ENCODE measurements at regions not wholly inside any gene's neighbourhood (a gene's known extent, or its start where the extent isn't known, plus 50 kb on each side); places are given as distances from the start of the nearest gene placed in this dataset.
"Not testable (repeated sequence)": the region's sequence is repeated elsewhere in the genome, so short reads cannot be mapped to it uniquely, and the experiment has no call there.

DNA sequence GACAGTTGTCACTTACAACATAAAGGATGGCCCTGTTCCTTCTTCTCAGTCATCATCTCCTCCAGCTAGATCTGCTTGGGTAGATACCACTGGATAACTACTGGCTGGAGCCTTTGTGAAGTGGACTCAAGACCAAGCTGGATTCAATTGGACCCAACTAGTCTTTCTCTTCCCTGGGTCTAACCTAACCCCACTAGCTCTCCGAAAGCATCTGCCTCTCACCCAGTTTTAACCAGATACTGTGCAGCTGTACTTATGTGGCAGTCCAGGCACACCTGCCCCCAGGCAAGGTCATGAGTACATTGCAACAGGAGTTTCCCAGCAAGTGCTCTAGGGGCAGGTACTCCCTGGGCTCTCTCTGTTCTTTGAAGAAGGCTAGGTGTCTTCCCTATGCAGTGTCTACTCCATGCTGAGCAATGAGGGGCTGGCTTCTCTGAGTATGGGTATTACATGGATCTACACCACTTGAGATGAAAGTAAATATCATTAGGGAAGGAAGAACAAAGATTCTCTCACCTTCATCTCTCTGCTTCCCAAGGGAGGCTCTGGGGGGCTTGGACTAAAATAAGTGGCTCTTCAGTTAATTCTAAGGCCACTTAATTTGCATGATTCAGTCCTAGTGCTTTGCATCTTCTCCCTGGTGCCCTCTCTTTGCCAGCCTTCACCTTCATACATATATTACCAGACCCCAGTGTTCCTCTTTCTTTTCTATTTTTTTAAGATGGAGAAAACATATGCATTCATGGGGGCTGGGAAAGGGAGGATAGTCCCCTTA is 236.1 kb downstream of the NXPE2 start:
- intact Hi-C loops (cut with DNase I): no loop called here

DNA sequence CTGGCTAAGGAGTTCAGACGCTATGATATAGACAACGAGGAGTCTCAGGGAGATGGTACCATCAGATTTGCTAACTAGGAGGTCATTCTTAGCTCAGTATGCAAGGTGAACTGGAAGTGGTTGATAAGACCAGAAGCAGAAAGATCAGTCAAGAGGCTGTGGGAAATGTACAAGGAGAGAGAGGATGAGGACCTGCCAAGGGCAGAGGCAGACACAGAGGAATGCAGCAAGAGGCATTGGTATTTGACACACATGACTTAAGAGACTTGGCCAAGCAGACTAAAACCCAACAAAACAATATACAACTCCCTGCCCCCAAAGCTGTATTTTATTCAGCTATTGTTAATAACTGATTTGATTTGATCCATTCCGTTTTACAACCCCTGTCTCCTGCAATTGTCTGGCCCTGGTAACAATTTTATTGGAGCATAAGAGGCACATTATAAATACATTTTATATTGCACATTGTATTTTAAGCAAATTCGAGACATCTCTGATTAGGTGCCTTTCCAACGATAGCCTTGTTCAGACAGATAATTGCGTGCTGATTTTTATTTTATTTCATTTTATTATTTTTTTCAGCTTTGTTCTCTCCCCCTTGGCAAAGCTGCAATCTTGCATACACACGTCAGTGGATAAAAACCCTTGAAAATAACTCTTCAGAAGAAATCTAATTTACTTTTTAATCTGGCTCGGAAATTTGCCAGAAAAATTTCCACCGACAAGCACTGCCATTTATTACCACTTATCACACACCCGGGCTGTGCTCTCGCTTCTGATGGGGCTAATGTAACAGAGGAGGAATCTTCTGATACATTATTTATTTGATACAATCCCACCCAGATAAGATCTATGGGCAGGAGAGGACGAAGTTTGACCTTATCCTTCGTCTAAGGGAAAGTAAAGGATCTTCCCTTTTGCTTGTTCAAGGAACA is 237.8 kb downstream of the NXPE2 start:
- intact Hi-C loops (cut with DNase I): no loop called here
- DNase-seq (no peak), ATAC-seq (ENCODE audit: poor library complexity) (peak; percentile 52)

More for the DNA sequence above, 236.1 kb downstream of the NXPE2 start:
- DNase-seq (no peak), ATAC-seq (ENCODE audit: poor library complexity) (no peak)

DNA sequence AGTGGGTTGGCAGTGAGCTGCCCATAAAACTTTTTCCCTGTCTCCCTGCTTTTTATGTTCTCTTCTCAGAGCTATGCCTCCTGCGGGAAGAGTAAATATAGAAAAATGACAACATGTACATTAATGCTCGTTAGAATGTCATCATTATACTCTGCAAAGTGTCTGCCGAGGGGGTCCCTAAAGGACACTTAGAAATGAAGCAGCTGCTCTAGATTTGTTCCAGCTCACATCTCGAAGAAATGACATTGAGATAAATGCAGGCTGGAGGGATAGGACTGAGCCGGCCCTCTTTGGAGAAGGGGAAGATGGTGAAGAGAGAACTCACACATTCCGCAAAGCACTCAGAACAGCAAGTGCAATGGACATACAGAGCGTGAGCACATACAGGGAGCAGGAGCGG is 240.0 kb downstream of the NXPE2 start:
- intact Hi-C loops (cut with DNase I): no loop called here
- DNase-seq (no peak), ATAC-seq (ENCODE audit: poor library complexity) (no peak)

DNA sequence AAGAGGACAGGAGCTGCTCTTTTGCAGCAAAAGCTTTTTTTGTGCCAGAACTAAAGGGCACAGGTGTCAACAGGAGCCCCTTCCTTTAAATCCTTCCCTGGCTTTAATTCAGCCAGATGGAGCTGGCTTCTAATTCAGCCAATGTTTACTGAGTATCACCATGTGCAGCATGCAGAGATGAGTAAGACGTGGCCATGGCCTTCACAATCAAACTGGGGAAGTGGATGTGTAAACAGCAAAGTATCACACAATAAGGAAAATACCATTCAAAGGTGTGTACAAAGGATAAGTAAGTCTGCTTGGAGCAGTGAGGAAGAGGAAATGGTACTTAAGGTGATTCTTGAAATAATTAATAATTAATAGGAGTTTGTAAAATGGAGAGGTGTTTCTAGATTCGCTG is 243.4 kb downstream of the NXPE2 start:
- DNase-seq (no peak), ATAC-seq (ENCODE audit: poor library complexity) (no peak)
- intact Hi-C loops (cut with DNase I): no loop called here

DNA sequence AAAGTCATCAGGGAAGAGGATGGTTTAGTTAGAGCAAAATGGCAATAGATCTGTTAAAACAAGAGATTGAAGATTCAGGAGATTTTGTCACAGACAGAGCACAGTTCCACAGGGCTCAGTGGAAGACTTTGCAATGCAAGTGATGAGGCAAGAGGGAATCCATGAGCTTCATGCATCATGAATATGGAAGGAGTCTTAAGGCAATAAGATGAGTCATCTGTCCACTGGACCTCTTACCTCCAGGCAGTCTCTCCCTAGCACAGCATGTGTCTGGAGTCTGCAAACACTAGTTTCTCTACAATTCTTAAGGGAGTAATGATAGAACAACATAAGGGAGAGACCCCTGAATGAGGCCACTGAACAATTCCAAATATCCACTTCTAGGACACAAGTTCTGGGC is 245.7 kb downstream of the NXPE2 start:
- ATAC-seq (ENCODE audit: poor library complexity) (no peak), DNase-seq (no peak)
- intact Hi-C loops (cut with DNase I): no loop called here

DNA sequence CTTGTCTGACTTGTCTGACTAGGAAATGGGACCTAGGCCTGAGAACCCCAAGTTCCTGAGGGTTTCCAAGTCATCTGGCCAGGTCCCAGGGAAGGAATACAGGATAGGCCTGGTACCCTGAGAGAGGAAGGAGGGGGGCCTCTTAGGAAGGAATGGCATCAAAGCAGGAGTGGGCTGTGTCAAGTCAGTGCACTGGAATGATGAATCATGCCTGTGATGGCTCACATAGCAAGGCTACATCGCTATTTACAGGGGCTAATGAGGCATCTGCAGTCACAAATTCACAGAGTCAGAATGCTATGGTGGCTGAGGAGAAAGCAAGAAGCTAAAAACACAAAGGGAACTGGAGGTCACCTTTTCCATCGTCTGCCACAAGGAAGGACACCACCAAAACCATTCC is 247.3 kb downstream of the NXPE2 start:
- DNase-seq: no peak
- intact Hi-C loops (cut with DNase I): no loop called here
- no peak for ATAC-seq (ENCODE audit: poor library complexity)

DNA sequence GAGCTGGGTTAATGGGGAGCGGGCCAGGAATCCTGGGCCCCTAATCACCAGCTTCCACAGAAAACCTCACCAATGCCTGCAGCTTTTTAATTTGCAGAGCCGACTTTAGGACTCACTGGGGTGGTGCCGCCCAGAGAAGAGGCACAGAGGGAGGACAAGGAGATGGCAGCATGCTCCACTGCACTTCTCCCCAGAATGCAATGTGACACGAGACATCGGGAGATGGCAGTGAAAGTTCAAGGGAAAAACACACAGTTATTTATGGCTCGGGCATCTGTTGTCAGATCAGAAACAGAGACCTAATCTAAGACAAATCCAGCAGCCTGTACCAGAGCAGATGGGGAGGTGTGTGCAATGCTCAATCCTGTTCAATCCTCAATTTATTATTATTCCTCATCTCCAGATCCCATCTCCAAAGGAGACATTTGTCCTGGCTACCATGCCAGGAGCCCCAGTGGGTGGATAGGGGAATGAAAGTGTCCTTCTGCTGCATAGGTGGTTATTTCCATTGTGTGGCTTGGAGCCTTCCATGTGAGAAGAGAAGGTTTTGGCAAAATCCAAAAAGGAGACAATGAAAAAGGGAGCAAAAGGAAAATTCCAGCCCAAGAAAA is 250.0 kb downstream of the NXPE2 start:
- no peak for ATAC-seq (ENCODE audit: poor library complexity)
- intact Hi-C loops (cut with DNase I): no loop called here
- DNase-seq: no peak

DNA sequence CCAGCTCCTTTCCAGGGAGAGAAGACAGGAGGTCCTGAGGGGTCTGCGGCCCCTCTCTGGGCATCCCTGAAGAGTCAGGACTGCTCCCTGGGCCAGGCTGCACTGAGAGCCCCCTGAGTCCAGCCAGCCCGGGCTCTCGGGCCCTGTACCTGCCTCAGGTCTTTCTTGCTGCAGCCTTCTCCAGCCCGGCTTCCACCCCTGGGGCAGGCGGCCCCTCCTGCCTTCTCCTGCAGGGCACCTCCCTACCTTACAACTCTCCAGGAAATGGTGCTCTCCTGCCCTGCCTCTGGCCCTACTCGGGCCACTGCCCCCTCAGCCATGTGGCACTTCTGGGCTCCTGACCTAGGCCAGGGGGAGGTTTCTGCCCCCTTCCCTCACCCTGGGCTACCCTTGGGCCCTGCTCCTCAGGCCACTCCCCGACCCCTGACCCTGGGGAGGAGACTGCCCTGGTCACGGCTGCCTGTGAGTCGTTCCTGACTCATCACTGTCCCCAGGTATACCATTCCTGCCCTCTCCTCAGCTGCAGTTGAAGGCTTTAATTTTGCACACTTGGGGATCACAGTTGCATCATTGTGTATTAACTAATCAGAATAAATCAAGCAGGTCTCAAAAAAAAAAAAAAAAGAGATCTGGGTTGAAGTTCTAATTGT is 251.1 kb downstream of the NXPE2 start:
- ATAC-seq (ENCODE audit: poor library complexity) (no peak), DNase-seq (no peak)
- intact Hi-C loops (cut with DNase I): no loop called here

DNA sequence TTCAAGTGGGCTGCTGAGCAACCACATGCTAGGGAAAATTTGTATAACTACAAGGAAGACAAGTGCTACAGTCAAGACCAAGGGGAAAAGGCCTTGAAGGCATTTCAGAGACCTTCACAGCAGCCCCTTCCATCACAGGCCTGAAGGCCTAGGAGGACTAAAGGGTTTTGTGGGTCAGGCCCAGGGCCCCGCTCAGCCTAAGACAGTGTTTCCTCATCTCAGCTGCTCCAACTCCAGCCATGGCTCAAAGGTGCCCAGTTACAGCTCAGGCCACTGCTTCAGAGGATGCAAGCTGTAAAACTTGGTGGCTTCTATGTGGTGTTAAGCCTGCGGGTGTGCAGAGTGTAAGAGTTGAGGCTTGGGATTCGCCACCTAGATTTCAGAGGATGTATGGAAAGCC is 260.5 kb downstream of the NXPE2 start:
- ATAC-seq (ENCODE audit: poor library complexity): no peak
- intact Hi-C loops (cut with DNase I): no loop called here
- no peak for DNase-seq

DNA sequence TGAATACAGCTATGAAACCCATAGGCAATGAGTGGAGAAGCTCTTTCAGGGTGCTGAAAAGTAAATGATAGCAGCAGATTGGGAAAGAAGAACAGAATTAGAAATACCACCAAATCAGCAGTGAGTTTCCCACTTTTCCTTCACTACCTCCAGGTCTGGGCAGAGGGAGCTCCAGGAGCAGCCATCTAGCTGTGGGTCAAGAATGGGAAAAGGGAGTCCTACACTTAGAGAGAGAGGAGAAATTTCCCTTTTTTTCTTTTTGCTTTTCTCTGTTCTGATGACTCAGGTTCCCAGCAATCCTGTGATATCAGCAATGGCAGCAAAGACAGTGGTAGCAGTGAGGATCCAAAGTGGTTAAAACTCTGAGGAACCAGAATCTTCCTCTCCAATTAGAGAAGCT is 263.9 kb downstream of the NXPE2 start:
- ATAC-seq (ENCODE audit: poor library complexity) (no peak), DNase-seq (no peak)
- intact Hi-C loops (cut with DNase I): loop anchor here (10.0 kb wide), 1 partner anchor 167 kb away; no protein-coding TSS in a partner anchor

DNA sequence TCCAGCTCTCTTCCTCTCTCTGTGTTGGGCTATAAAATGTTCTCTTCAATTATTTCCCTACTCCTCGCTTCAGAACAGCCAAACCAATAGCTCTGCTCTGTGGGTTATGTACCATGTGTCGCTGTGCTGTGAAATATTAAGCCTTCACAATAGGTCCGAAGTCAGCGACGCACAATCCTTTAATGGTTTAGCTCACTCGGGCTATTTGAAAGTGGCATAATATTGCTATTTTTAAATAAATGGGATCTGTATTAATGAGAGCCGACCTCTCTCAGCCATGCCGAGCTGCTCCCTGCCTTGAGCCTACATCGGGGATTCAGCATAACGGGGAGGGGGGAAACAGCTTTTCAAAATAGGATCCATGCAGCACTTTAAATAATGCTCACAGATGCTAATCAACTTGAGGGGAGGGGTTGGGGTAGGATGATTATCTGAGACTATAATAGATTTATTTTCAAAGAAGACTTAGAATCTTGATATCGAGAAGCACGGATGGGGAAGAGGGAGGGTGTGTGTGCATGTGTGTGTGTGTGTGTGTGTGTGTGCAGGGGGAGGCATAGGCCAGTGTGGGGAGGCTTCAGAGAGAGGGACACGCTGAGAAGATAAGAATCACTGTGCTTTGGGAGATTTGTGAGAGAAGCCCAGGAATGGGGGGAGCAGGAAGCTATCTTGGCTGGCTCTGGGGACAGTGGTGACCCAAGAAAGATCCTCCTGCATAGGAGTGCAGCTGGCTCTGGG is 271.5 kb downstream of the NXPE2 start:
- intact Hi-C loops (cut with DNase I): loop anchor here (10.0 kb wide), 1 partner anchor 175 kb away; no protein-coding TSS in a partner anchor
- ATAC-seq (ENCODE audit: poor library complexity) (no peak), DNase-seq (no peak)

DNA sequence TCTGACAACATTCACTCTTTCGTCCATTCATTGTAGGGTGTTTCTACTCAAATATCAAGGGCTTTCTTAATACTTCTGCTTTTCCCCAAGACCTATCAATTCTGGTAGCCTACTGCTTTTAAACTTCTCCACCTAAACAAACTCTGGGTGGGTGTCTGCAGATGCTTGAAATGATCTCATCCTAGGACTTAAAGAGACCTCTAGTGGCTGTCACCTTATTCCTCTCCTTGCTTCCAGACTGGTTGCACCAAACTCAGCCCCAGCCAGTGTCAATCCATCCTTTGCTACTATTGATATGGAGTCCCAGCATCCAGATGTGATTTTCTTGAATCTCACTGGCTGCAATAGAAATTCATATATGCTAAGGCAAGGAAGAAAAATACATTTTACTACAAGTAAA is 274.7 kb downstream of the NXPE2 start:
- intact Hi-C loops (cut with DNase I): no loop called here
- no peak for DNase-seq
- peak; percentile 56 for ATAC-seq (ENCODE audit: poor library complexity)

DNA sequence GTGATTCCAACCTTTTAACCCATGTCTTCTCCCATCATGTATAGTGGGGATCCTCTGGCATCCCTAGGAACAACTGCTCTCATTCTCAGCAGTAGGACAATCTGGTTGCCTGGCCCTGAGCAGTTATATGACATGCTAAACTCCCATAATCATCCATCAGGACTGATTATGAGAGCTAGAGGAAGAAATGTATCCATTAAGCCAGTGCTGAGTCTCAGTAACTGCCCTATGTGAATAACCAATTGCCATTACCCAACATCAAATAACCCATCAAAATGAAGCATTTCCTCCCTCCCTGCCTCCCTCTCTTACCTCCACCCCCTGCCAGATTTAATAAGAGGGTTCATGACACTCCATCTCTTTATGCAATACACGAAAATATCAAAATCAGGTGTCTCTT is 277.6 kb downstream of the NXPE2 start:
- ATAC-seq (ENCODE audit: poor library complexity): no peak
- DNase-seq: no peak
- intact Hi-C loops (cut with DNase I): no loop called here

DNA sequence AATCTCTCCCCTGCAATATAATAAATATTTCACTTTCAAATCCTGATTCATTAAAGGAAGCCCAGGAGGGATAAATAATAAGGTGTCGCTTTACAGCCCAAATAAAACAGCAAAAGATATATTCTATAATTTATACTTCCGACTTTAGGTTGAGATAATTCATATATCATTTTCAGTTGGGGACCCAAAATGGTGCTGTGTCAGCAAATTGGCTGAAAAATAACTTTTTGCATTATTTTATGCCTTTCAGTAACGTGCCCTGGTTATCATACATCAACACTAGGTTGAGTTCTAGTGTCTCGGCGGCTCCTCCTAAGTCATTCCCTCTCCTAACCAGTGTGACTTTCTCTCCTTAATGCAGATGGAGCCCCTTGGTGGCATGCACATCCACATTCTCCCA is 278.2 kb downstream of the NXPE2 start:
- intact Hi-C loops (cut with DNase I): no loop called here
- ATAC-seq (ENCODE audit: poor library complexity) (no peak), DNase-seq (no peak)

DNA sequence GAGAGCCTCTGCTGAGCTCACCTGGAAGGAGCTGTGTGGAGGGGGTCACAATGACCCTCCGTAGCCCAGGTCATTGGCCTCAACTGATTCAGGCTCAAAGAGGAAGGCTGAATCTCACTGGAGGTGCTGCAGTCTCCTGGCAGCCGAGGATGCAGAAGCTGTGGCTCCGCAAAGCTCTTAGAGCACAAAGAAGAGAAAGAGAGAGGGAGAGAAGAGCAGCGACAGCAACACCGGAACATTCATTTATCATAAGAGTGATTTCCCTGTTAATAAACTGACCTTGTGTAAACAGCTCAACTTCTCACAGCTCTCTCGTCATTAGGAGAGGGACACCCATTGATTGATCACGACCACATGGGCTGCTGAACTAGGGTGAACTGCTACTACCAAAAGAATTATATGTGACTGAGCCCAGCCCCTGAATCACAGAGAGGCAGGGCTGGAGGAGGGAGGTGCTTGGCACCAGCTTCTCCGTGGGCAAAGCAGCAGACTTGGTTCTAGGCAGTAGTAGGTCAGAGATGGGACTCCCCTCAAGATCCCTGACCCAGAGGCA is 281.7 kb downstream of the NXPE2 start:
- ATAC-seq (ENCODE audit: poor library complexity) (no peak), DNase-seq (no peak)
- intact Hi-C loops (cut with DNase I): no loop called here

DNA sequence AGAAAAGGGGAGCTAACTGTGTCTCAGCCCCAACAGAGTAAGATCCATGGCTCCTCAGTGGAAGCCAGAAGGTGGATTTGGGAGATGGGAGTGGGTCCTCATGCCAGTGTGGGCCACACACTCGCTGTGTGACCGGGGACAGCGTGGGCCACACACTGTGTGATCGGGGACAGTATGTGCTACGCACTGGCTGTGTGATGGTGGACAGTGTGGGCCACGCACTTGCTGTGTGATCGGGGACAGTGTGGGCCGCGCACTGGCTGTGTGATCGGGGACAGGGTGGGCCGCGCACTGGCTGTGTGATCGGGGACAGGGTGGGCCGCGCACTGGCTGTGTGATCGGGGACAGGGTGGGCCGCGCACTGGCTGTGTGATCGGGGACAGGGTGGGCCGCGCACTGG is 282.5 kb downstream of the NXPE2 start:
- DNase-seq; intact Hi-C loops (cut with DNase I); ATAC-seq (ENCODE audit: poor library complexity): not testable (repeated sequence)

DNA sequence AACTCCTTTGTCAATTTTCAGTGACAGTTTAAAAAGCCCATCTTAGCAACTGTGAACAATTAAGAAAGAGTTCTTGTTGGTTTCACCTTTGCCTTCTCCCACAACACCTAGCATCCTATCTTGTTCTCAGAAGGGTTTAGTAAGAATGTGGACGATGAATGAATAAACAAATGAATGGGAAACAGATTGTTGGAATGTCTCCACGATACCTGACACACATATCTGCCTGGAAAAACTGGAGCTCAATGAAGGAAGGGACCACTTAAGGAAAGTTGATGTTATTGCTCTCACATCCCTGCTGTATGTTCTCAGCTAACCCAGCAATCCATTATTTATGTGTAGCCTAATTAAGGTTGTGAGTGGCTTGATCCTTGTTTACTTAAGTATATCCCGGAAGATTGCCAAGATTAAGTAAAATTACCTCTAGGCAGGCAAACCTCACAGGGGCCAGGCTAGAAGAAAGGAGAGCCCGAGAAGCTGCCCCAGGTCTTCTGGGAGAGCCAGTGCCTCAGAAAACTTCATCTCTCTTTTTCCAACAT is 286.4 kb downstream of the NXPE2 start:
- intact Hi-C loops (cut with DNase I): no loop called here
- no peak for ATAC-seq (ENCODE audit: poor library complexity)
- no peak for DNase-seq

All from Right ventricle myocardium superior (tissue), 1 donor.